Kidney (tissue), 13 donors: ENCODE measurements at regions not wholly inside any gene's neighbourhood (a gene's known extent, or its start where the extent isn't known, plus 50 kb on each side); places are given as distances from the start of the nearest gene placed in this dataset.

Experiments used
- DNase-seq, 5 donors: peaks; one replicate each; pipeline ENCODE4 v3.0.0-alpha.2; 2013 to 2020
- FAIRE-seq: peaks from 2 replicates; lab custom pipeline; 2012; peaks lifted over from hg19 to GRCh38; lab: Jason Lieb, UNC
- H3K27ac ChIP-seq, 2 donors: one replicate each; pipeline ENCODE4 v1.7.0; 2013; ENCODE audit warnings: low read depth in 2 of 2, low read length in 2 of 2, inconsistent platforms in 1 of 2
- H3K27me3 ChIP-seq: one replicate; pipeline ENCODE4 v1.7.1; 2013; ENCODE audit warnings: low read length, inconsistent platforms; ENCODE audit not compliant: control insufficient read depth, insufficient read depth
- H3K36me3 ChIP-seq, 3 donors: one replicate each; pipeline versions ENCODE4 v1.7.0 to v1.7.1; 2013; ENCODE audit warnings: low read length in 3 of 3, control low read depth in 1 of 3, inconsistent platforms in 1 of 3; ENCODE audit not compliant: insufficient read depth in 3 of 3, control insufficient read depth in 2 of 3
- H3K4me1 ChIP-seq, 3 donors: one replicate each; pipeline versions ENCODE4 v1.7.0 to v1.7.1; 2013; ENCODE audit warnings: low read length in 3 of 3, inconsistent platforms in 1 of 3, low read depth in 1 of 3; ENCODE audit not compliant: control insufficient read depth in 2 of 3, insufficient read depth in 2 of 3
- H3K4me3 ChIP-seq, 3 donors: one replicate each; pipeline versions ENCODE4 v1.7.0 to v1.8.1; 2013; ENCODE audit warnings: low read length in 3 of 3, control low read depth in 1 of 3, inconsistent platforms in 1 of 3
- H3K9ac ChIP-seq, 3 donors: one replicate each; pipeline versions ENCODE4 v1.7.0 to v1.7.1; 2013; ENCODE audit warnings: low read length in 3 of 3, control low read depth in 1 of 3, inconsistent platforms in 1 of 3
- H3K9me3 ChIP-seq, 3 donors: one replicate each; pipeline versions ENCODE4 v1.7.0 to v1.7.1; 2013; ENCODE audit warnings: low read length in 3 of 3, control low read depth in 1 of 3, inconsistent platforms in 1 of 3; ENCODE audit not compliant: control insufficient read depth in 2 of 3, insufficient read depth in 1 of 3
- CTCF ChIP-seq: IDR thresholded peaks from 3 replicates; pipeline ENCODE4 v1.5.1; 2012; ENCODE audit warnings: mild to moderate bottlenecking, moderate library complexity, borderline replicate concordance; ENCODE audit not compliant: insufficient read depth; ENCODE audit errors: extremely low read depth
- intact Hi-C: fragments of 100-400 bp; cut with DNase I; formaldehyde crosslinking; loops from one replicate; pipeline ENCODE4 v1.11.1; 2022
- donor health status: control.
- donor health status: control.
- donor health status: control.
- donor health status: control.
- donor health status: control.
- donor health status: DM: yes; HTN: yes; CAD: no.
- donor health status: Normal renal cell carcinoma (clear cell type).

DNA sequence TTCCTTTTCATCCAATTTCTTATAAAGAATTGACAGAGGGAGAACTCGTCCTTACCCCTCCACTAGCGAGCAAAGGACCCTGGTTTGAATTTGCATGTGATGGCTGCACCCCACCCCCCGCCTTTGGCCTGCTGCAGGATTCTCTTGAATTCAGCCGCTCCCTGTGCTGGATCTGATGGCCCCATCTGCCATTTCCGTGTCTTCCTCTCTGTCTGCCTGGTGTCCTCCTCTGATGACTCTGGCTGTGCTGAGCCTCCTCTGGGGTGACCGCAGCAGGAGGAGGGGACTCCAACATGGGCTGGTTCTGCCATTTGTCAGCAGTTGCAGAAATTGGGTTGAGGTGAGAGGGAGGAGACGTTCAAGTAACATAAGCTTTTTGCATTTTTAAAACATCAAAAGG is 188.8 kb downstream of the DLL1 start:
- H3K27me3 ChIP-seq: no peaks in the 10 kb centered on the region
- no peak overlapping the region for H3K9ac ChIP-seq
- DNase-seq (peak in 2 of 5 donors; percentile 14 to 22), FAIRE-seq (no peak)
- H3K9me3 ChIP-seq: no peaks in the 10 kb centered on the region
- H3K27ac ChIP-seq: no peak overlapping the region
- intact Hi-C loops: no loop called here
- TF ChIP-seq CTCF: no peak
- no peaks in the 10 kb centered on the region for H3K4me1 ChIP-seq
- no peak overlapping the region for H3K4me3 ChIP-seq
- H3K36me3 ChIP-seq: no peaks in the 10 kb centered on the region

- Histone ChIP-seq H3K36me3 (no peaks in the 10 kb centered on the region), H3K9me3 (no peaks in the 10 kb centered on the region), H3K4me1 (no peaks in the 10 kb centered on the region), H3K4me3 (no peak overlapping the region), H3K27ac (no peak overlapping the region), H3K27me3 (no peaks in the 10 kb centered on the region), H3K9ac (no peak overlapping the region)
- FAIRE-seq (no peak), DNase-seq (peak in 3 of 5 donors; percentile 6 to 49 (median 28))
- intact Hi-C loops: no loop called here
- no peak for TF ChIP-seq CTCF
Measured at GRCh38 chr6:170101281-170102035, 189.4 kb downstream of the DLL1 start.

DNA sequence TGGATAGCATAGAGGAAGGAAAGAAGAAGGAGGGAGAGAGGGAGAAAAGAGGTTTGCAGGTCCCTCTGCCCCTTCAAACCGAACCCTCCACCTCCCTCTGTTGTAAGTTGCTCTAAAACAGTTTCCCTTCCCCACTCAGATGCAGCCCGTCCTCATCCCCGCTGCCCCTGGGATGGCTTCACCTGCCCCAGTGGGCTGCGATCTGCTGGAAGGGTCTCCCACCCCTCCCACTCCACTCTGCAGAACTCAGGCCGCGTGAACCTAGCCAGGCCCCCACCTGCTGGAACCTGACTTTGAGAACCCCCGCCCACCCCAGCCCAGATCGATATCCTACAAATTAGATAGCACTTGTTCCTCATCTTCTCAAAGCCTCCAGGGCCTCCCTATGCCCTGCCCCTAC is 190.8 kb downstream of the DLL1 start:
- Histone ChIP-seq H3K9me3 (no peaks in the 10 kb centered on the region), H3K9ac (no peak overlapping the region), H3K4me1 (no peaks in the 10 kb centered on the region), H3K4me3 (no peak overlapping the region), H3K27ac (no peak overlapping the region), H3K27me3 (no peaks in the 10 kb centered on the region), H3K36me3 (no peaks in the 10 kb centered on the region)
- no peak for TF ChIP-seq CTCF
- intact Hi-C loops: no loop called here
- FAIRE-seq: no peak
- peak in 2 of 5 donors; percentile 24 to 56 for DNase-seq
